GM23248 (cell line): ENCODE measurements at regions not wholly inside any gene's neighbourhood (a gene's known extent, or its start where the extent isn't known, plus 50 kb on each side); places are given as distances from the start of the nearest gene placed in this dataset.
"Not testable (repeated sequence)": the region's sequence is repeated elsewhere in the genome, so short reads cannot be mapped to it uniquely, and the experiment has no call there.

Experiments
- DNase-seq: peaks from one replicate; pipeline ENCODE4 v3.0.0-alpha.2; 2015
- H2AFZ ChIP-seq: fragments of 200-600 bp; sonication (generic); 2 replicates; pipeline ENCODE4 v1.6.1; 2016; ENCODE audit warnings: antibody characterized with exemption
- H3F3A ChIP-seq: fragments of 200-600 bp; sonication (generic); 2 replicates; pipeline ENCODE4 v1.6.1; 2016; ENCODE audit warnings: mild to moderate bottlenecking, antibody characterized with exemption, mixed run types; ENCODE audit not compliant: insufficient read depth
- H3K27ac ChIP-seq: fragments of 200-600 bp; sonication (generic); 2 replicates; pipeline ENCODE4 v1.5.1; 2016; ENCODE audit warnings: mild to moderate bottlenecking
- H3K27me3 ChIP-seq: fragments of 200-600 bp; sonication (generic); replicated peaks from 2 replicates; pipeline ENCODE4 v1.6.1; 2016; ENCODE audit warnings: mild to moderate bottlenecking; ENCODE audit not compliant: insufficient read depth
- H3K36me3 ChIP-seq: fragments of 200-600 bp; sonication (generic); 2 replicates; pipeline ENCODE4 v1.6.1; 2016; ENCODE audit warnings: low read depth, mild to moderate bottlenecking
- H3K4me1 ChIP-seq: fragments of 200-600 bp; sonication (generic); 2 replicates; pipeline ENCODE4 v1.6.1; 2016; ENCODE audit warnings: mild to moderate bottlenecking; ENCODE audit not compliant: insufficient read depth
- H3K4me2 ChIP-seq: fragments of 200-600 bp; sonication (generic); one replicate; pipeline ENCODE4 v1.6.1; 2016; ENCODE audit warnings: mild to moderate bottlenecking; ENCODE audit not compliant: unreplicated experiment
- H3K4me3 ChIP-seq: fragments of 200-600 bp; sonication (generic); 2 replicates; pipeline ENCODE4 v1.5.1; 2016; ENCODE audit warnings: mild to moderate bottlenecking
- H3K79me2 ChIP-seq: fragments of 200-600 bp; sonication (generic); 2 replicates; pipeline ENCODE4 v1.6.1; 2016; ENCODE audit warnings: mild to moderate bottlenecking; ENCODE audit not compliant: insufficient read depth
- H3K9ac ChIP-seq: fragments of 200-600 bp; sonication (generic); 2 replicates; pipeline ENCODE4 v1.6.1; 2016; ENCODE audit warnings: mild to moderate bottlenecking
- H3K9me2 ChIP-seq: fragments of 200-600 bp; sonication (generic); 2 replicates; pipeline ENCODE4 v1.6.1; 2016; ENCODE audit warnings: mixed run types, mild to moderate bottlenecking, moderate library complexity; ENCODE audit not compliant: insufficient read depth
- H3K9me3 ChIP-seq: fragments of 200-600 bp; sonication (generic); one replicate; pipeline ENCODE4 v1.6.1; 2017; ENCODE audit warnings: low read depth
- H4K20me1 ChIP-seq: fragments of 200-600 bp; sonication (generic); 2 replicates; pipeline ENCODE4 v1.6.0; 2016; ENCODE audit not compliant: insufficient read depth
- EZH2 ChIP-seq: fragments of 200-600 bp; sonication (generic); IDR thresholded peaks from 2 replicates; pipeline ENCODE4 v1.6.1; 2018; ENCODE audit warnings: antibody characterized with exemption, mild to moderate bottlenecking; ENCODE audit not compliant: insufficient read depth, poor library complexity, severe bottlenecking
- EZH2phosphoT487 ChIP-seq: fragments of 200-600 bp; sonication (generic); IDR thresholded peaks from 2 replicates; pipeline ENCODE4 v1.6.1; 2018; ENCODE audit warnings: antibody characterized with exemption, moderate library complexity, mild to moderate bottlenecking, low read depth; ENCODE audit not compliant: insufficient read depth
- WGBS, 2 experiments: methylation state at CpG; one replicate each; pipeline ENCODE4 v1.1.6; 2015 to 2017; ENCODE audit warnings: low lambda C conversion rate in 2 of 2, low coverage in 1 of 2; ENCODE audit errors: missing lambda C conversion rate in 2 of 2; 5-methylcytosine and 5-hydroxymethylcytosine counted together
- in situ Hi-C: fragments of 300-500 bp; cut with MboI; formaldehyde crosslinking; loops from 2 replicates; pipeline ENCODE4 v1.15.0; 2020

GRCh38 chr4:141356963-141357335 is 136.3 kb downstream of the ZNF330 start:
- Histone ChIP-seq H4K20me1 (no peaks in the 10 kb centered on the region), H3K36me3 (no peaks in the 10 kb centered on the region), H3K4me1 (peaks cover 18% of the 10 kb centered on the region), H3K9ac (no peak overlapping the region), H3F3A (peaks cover 19% of the 10 kb centered on the region; the same call in 1 of the 2 replicates), H2AFZ (no peak overlapping the region), H3K9me2 (no peaks in the 10 kb centered on the region), H3K4me2 (no peak overlapping the region), H3K27ac (no peak overlapping the region), H3K79me2 (no peaks in the 10 kb centered on the region), H3K4me3 (no peak overlapping the region), H3K27me3 (no peaks in the 10 kb centered on the region), H3K9me3 (no peaks in the 10 kb centered on the region)
- TF ChIP-seq EZH2 (no peak), EZH2phosphoT487 (no peak)
- no peak for DNase-seq
- in situ Hi-C loops = no loop called here

DNA sequence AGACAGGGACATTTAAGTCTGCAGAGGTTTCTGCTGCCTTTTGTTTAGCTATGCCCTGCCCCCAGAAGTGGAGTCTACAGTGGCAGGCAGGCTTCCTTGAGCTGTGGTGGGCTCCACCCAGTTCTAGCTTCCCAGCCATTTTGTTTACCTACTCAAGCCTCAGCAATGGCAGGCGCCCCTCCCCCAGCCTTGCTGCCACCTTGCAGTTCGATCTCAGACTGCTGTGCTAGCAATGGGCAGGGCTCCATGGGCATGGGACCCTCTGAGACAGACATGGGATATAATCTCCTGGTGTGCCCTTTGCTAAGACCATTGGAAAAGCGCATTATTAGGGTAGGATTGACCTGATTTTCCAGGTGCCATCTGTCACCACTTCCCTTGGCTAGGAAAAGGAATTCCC is 147.5 kb downstream of the ZNF330 start:
- DNase-seq, H3K79me2 ChIP-seq, in situ Hi-C loops, H3F3A ChIP-seq, H3K9me3 ChIP-seq, H3K4me2 ChIP-seq, H3K36me3 ChIP-seq, H3K4me1 ChIP-seq, H3K9ac ChIP-seq, H2AFZ ChIP-seq, H3K9me2 ChIP-seq, H3K4me3 ChIP-seq, H3K27me3 ChIP-seq, H3K27ac ChIP-seq, H4K20me1 ChIP-seq: not testable (repeated sequence)
- 72 to 74% methylated on average over 3 of the region's 3 CpGs for WGBS, 2 experiments

DNA sequence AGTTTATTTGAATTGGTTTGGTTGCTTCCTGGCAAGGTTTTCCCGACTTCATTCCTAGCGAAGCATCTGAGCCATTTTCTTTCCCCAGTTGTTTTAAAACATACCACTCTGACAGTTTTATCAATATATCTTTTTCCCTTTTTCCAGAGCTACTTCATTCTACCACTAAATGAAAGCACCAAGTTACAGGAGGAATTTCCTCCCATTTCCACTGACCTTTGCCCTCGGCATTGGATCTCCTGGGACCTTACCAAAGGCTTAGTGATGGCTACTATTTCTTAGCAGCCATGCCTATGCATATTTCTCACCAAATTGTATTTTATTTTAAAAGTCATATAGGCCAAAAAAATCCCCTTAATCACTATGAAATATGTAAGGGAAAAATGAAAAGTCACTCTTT is 150.5 kb downstream of the ZNF330 start:
- 74 to 76% methylated on average over 3 of the region's 3 CpGs for WGBS, 2 experiments
- Histone ChIP-seq H3K4me2 (no peak overlapping the region), H3K79me2 (no peaks in the 10 kb centered on the region), H3F3A (no peaks in the 10 kb centered on the region), H3K27ac (no peak overlapping the region), H3K9ac (no peak overlapping the region), H3K9me3 (no peaks in the 10 kb centered on the region), H3K27me3 (no peaks in the 10 kb centered on the region), H3K4me1 (peaks cover 13% of the 10 kb centered on the region; the same call in 1 of the 2 replicates), H3K36me3 (no peaks in the 10 kb centered on the region), H3K9me2 (no peaks in the 10 kb centered on the region), H2AFZ (no peak overlapping the region), H4K20me1 (no peaks in the 10 kb centered on the region), H3K4me3 (no peak overlapping the region)
- no peak for DNase-seq
- in situ Hi-C loops = no loop called here
- TF ChIP-seq EZH2 (no peak), EZH2phosphoT487 (no peak)

DNA sequence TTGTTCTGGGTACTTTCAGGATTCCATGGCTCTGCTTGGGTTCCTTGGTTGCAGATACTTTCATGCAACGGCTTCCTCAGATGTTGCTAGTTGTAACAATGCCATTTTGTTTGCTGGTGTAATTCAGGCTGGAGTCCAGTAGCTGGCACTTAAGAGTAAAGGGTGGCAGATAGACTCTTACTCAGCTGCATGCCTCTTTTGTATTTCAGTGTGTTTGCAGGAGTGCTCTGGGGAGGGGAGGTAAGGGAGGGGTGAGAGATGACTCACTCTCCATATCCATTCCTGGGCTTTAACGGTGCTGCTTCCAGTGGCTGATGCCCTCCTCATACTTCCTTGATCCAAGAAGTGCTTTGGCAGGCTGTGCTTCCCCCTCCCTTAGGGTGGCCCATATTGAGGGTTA is 155.2 kb downstream of the ZNF330 start:
- no peaks in the 10 kb centered on the region for H3K27me3 ChIP-seq
- no peaks in the 10 kb centered on the region for H3F3A ChIP-seq
- H4K20me1 ChIP-seq = no peaks in the 10 kb centered on the region
- TF ChIP-seq EZH2 (no peak), EZH2phosphoT487 (no peak)
- H2AFZ ChIP-seq = peak overlapping the region; percentile 64
- no peak overlapping the region for H3K9ac ChIP-seq
- 20 to 26% methylated on average over 2 of the region's 2 CpGs for WGBS, 2 experiments
- H3K36me3 ChIP-seq = no peaks in the 10 kb centered on the region
- H3K27ac ChIP-seq = no peak overlapping the region
- in situ Hi-C loops = no loop called here
- H3K79me2 ChIP-seq = no peaks in the 10 kb centered on the region
- peak; percentile 86 for DNase-seq
- no peaks in the 10 kb centered on the region for H3K9me2 ChIP-seq
- peak overlapping the region; percentile 38 for H3K4me2 ChIP-seq
- H3K4me3 ChIP-seq = no peak overlapping the region
- no peaks in the 10 kb centered on the region for H3K9me3 ChIP-seq
- H3K4me1 ChIP-seq = peaks cover 14% of the 10 kb centered on the region; the same call in 1 of the 2 replicates

DNA sequence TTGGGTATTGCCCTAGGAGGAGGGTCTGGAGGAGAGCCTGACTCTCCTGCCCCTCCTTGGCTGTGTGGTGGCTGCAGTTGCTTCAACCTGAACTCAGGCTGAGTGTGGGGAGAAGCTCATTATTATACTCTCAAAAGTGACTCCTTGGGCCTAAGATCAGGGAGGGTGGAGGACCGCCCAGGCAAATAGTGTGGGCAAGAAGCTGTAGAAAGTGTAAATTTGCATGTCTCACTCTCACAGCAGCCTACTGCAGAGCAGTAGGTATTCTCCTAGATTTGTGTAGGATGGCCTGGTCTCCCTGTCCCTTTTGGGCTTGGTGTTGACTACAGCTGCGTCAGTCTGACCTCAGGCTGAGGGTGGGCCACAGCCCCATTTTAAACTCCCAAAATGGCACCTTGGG is 156.1 kb downstream of the ZNF330 start:
- in situ Hi-C loops = no loop called here
- H3K4me1 ChIP-seq = peaks cover 14% of the 10 kb centered on the region; the same call in 1 of the 2 replicates
- H3K79me2 ChIP-seq = no peaks in the 10 kb centered on the region
- no peaks in the 10 kb centered on the region for H3K27me3 ChIP-seq
- no peak overlapping the region for H3K9ac ChIP-seq
- no peaks in the 10 kb centered on the region for H3K9me3 ChIP-seq
- H3K4me3 ChIP-seq = no peak overlapping the region
- no peaks in the 10 kb centered on the region for H3K36me3 ChIP-seq
- no peaks in the 10 kb centered on the region for H3F3A ChIP-seq
- no peak for TF ChIP-seq EZH2
- H3K4me2 ChIP-seq = no peak overlapping the region
- H3K9me2 ChIP-seq = no peaks in the 10 kb centered on the region
- no peak overlapping the region for H3K27ac ChIP-seq
- no peak for DNase-seq
- WGBS, 2 experiments = 92 to 95% methylated on average over 2 of the region's 2 CpGs
- H4K20me1 ChIP-seq = no peaks in the 10 kb centered on the region
- no peak overlapping the region for H2AFZ ChIP-seq
